NCI-H774 (cell line): ENCODE measurements at regions not wholly inside any gene's neighbourhood (a gene's known extent, or its start where the extent isn't known, plus 50 kb on each side); places are given as distances from the start of the nearest gene placed in this dataset.

ENCODE experiments used
- DNase-seq: peaks from one replicate; lab custom pipeline; 2025; lab: John Stamatoyannopoulos, UW

- DNase-seq: no peak
Observed at GRCh38 chrX:16511796-16512776, 137.9 kb upstream of the S100G start.

DNA sequence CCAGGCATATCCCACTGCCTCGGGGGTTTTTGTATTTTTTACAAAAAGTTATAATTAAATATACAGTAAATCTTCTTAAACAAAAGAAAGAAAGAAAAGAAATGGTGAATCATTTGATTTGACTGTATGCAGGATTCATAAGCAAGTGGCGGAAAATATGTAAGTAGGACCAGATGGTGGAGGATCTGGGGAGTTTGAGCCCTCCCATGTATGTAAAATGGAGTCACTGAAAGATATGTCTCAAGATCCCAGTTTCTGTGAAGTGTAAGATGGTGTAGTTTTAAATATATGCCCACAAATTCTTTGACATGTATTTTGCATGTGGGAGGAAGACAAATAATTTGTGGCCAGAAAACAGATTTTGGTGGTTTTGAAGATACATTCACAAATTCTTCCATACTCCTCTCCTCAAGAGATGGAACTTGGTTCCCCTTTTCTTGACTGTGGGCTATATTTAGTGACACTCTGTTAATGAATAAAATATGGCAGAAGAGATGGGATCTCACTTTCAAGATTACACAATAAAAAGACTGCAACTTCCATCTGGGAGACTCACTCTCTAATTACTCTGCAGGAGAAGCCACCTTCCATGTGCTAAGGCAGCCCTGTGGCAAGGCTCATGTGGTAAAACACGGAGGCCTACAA lies 133.6 kb upstream of the S100G start:
- DNase-seq: no peak

DNA sequence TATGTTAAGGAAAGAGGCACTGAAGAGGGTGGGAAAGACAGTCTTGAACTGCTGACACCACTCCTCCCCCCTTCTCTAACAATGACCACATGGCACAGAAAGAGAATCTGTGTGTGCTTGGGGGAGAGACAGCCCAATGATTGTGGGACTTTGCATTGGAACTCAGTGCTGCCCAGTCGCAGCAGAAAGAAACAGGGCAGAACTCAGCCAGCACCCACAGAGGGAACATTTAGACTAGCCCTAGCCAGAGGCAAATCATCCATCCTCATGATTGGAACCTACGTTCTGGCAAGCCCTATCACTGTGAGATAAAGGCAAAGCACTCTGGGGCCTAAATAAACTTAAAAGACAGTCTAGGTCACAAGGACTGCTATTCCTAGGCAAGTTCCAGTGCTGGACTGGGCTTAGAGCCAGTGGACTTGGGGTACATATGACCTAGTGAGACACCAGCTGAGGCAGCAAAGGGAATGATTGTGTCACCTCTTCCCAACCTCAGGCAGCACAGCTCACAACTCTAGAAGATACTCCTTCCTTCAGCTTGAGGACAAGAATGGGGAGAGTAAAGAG lies 132.8 kb upstream of the S100G start:
- DNase-seq: no peak

DNA sequence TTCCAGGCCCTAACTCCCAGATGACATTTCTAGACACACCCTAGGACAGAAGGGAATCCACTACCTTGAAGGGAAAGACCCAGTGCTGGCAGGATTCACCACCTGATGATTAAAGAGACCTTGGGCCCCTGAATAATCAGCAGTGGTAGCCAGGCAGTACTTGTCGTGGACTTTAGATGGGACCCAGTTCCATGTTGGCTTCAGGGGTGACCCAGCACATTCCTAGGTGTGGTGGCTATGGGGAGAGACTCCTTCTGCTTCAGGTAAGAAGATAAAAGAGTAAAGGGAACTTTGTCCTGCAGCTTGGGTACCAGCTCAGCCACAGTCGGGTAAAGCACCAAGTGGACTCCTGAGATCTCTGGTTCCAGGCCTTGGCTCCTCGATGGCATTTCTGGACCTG lies 131.8 kb upstream of the S100G start:
- DNase-seq: no peak

- DNase-seq: no peak
Observed at GRCh38 chrX:16524316-16524715, 125.6 kb upstream of the S100G start.

DNA sequence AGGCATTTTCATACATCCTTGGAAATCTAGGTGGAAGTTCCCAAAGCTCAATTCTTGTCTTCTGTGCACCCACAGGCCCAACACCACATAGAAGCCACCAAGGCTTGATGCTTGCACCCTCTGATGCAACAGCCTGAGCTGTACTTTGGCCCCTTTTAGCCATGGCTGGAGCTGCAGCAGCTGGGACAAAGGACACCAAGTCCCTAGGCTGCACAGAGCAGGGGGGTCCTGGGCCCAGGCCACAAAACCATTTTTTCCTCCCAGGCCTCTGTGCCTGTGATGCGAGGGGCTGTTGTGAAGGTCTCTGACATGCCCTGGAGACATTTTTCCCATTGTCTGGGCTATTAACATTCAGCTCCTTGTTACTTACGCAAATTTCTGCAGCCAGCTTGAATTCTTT lies 124.0 kb upstream of the S100G start:
- DNase-seq: no peak

- DNase-seq: no peak
Observed at GRCh38 chrX:16528620-16529019, 121.3 kb upstream of the S100G start.
